ENCODE measurements at regions not wholly inside any gene's neighbourhood (a gene's known extent, or its start where the extent isn't known, plus 50 kb on each side); places are given as distances from the start of the nearest gene placed in this dataset.
"Not testable (repeated sequence)": the region's sequence is repeated elsewhere in the genome, so short reads cannot be mapped to it uniquely, and the experiment has no call there.

DNA sequence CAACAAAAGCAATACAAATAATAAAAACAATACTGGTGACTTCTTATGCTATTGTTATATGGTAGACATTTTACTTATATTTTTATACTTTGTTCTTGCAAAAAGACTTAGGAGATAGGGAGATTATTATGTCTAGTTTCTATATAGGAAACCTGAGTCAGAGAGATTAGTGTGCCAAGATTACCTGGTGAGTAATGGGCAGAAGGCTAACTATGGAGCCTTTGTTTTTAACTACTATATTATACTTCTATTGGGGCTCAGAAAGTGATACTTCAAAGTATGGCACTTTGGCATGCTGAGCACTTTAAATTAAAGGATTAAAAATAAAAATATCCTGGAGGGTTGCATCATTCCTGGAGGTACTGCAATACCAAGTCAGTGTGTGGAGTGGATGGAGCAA lies 117.5 kb upstream of the CLINT1 start:
- no peak for DNase-seq (ENCODE audit: low read depth)

DNA sequence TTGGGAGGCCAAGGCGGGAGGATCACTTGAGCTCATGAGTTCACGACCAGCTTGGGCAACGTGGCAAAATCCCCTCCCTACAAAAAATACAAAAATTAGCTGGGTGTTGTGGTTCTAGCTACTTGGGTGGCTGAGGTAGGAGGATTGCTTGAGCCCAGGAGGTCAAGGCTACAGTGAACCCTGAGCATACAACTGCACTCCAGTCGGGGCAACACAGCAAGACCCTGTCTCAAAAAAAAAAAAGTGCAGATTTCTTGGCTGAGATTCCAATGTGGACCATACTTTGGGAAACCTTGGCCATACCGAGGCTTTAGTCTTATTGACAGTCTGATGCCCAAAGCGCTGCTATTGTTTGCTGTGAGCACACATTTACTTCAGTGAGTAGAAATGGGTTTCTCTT lies 113.6 kb upstream of the CLINT1 start:
- DNase-seq (ENCODE audit: low read depth): no peak

GRCh38 chr5:157971571-157972216 lies 112.7 kb upstream of the CLINT1 start:
- DNase-seq (ENCODE audit: low read depth): peak; percentile 17

DNA sequence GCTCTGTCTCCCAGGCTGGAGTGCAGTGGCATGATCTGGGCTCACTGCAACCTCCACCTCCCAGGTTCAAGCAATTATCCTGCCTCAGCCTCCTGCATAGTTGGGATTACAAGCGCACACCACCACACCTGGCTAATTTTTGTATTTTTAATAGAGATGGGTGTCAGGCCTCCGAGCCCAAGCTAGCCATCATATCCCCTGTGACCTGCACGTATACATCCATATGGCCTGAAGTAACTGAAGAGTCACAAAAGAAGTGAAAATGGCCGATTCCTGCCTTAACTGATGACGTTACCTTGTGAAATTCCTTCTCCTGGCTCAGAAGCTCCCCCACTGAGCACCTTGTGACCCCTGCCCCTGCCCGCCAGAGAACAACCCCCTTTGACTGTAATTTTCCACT lies 109.6 kb upstream of the CLINT1 start:
- DNase-seq (ENCODE audit: low read depth): not testable (repeated sequence)

GRCh38 chr5:157965989-157966388 lies 107.0 kb upstream of the CLINT1 start:
- DNase-seq (ENCODE audit: low read depth): no peak

- DNase-seq (ENCODE audit: low read depth): no peak
Measured at GRCh38 chr5:157965040-157965678, 106.2 kb upstream of the CLINT1 start.

GRCh38 chr5:157963761-157964160 lies 104.8 kb upstream of the CLINT1 start:
- DNase-seq (ENCODE audit: low read depth): no peak

- no peak for DNase-seq (ENCODE audit: low read depth)
Measured at GRCh38 chr5:157963244-157963643, 104.3 kb upstream of the CLINT1 start.

- DNase-seq (ENCODE audit: low read depth): not testable (repeated sequence)
Measured at GRCh38 chr5:157962686-157963085, 103.7 kb upstream of the CLINT1 start.

DNA sequence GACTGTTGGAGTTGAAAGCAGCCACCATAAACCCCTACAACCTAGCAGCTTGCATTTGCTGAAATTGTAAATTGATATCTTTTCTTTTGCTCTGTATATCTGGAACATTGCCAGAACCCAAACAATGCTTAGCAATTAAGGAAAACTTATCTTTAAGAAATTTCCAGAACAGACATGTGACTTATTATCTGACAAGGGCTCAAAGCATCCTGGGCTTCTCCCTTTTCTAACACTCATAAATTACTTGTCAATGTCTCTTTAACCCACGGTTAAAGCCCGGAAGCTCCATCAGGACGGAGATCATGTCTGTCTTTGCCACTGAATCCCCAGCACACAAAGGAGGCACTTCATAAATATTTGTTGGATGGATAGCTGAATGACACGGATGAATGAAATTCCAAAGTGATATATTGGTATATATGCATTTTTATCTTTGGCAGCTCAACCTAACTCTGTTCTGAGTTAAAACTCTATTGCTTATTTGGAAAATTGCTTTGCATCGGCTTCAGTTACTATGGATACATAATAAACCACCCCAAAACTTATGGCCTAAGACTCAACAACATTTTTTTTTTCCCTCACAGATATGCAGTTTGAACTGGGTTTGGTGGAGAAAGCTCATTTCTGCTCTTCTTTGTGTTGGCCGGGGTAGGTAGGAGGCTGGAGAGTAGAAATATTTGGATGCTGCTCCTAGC lies 103.1 kb upstream of the CLINT1 start:
- DNase-seq (ENCODE audit: low read depth): no peak

DNA sequence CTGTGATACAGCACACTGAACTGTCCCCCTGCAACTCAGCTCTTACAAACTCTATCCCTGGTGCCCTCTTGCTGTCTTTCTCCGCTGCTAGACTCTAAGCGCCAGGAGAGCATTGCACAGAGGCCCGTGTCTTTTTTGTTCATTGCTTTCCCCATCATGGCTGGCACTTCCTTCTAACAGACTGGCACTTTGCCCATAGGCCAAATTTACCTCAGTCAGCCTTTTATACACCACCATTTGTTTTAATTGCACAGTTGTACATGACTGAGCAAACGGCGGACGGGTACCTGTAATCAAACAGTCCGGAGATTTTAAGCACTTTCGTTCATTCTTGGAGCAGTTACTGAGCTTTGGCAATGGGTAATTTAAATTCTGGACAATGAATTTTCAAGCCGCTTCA lies 102.2 kb upstream of the CLINT1 start:
- no peak for DNase-seq (ENCODE audit: low read depth)

DNA sequence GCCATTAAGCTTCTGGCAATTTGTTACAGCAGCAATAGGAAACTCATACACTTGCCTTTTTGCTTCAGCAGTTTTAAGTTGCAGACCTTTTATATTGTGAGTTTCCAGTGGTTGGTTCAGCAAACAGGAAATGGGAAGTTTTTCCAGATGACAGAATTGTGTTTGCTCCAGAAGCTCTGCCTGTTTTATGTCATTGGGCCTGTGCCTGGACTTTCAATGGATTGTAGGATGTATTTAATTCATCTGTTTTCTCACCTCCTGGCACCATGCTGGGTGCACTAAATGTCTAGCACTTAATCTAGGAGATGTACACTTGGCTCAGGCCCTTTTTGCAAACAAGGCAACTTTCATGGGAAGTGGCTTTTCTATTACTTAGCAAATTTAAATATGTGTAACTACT lies 100.4 kb upstream of the CLINT1 start:
- DNase-seq (ENCODE audit: low read depth): no peak

GRCh38 chr5:157956271-157956885 lies 97.4 kb upstream of the CLINT1 start:
- DNase-seq (ENCODE audit: low read depth): no peak

- no peak for DNase-seq (ENCODE audit: low read depth)
Measured at GRCh38 chr5:157955541-157956172, 96.7 kb upstream of the CLINT1 start.

DNA sequence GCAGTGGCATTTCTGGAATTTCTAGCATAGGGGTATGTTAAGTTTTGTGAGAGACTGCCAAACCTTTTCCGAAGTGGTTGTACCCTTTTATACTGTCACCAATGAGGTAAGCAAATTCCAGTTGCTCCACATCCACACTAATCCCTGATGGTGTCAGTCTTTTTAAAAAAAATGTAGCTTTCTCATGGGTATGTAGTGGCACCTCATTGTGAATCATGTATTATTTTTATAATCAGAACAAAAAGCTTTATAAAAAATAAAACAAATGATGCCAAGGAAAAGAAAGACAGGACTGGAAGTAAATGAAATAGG lies 93.4 kb upstream of the CLINT1 start:
- no peak for DNase-seq (ENCODE audit: low read depth)

DNA sequence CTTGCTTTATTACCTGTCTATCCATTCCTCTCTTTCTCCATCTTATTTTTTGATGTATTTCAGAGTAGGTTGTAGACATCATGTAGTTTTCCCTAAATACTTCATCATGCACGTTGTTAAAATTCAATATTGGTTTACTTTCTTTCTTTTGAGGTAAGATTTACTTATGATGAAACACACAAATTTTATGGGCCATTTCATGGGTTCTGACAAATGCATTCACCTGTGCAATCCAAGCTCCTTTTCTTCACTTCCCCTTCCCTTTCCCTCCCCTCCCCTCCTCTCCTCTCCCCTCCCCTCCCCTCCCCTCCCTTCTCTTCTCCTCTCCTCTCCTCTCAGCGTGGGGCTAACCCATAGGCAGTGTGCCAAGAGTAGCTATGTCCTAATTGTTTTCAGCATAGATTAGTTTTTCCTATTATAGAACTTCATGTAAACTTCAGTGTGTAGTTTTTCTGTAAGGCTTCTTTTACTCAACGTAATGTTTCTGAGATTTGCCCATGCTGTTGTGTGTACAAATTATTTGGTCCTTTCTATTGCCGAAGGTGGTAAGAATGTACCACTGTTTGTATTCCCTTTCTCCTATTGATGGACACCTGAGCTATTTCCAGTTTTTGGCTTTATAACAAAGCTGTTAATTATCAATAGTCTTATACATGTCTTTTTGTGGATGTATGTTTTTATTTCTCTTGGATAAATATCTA lies 92.9 kb upstream of the CLINT1 start:
- no peak for DNase-seq (ENCODE audit: low read depth)

DNA sequence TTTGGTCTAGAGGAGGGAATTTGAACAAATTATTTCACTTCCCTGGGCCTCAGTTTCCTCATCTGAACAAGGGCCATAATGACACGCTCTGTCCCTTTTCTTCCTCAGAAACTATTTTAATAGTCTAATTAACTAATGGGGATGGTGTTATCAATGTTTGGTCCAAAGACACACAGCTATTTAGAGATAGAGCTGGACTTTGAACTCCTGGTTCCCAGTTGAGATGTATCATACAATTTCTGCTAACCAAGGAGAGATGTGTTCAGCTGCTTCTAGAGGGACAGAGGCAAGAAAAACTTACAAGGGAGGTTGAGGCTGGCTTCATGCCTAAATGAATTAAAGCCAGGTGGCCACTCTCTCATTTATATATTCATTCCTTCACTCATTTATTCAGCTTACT lies 90.6 kb upstream of the CLINT1 start:
- no peak for DNase-seq (ENCODE audit: low read depth)

DNA sequence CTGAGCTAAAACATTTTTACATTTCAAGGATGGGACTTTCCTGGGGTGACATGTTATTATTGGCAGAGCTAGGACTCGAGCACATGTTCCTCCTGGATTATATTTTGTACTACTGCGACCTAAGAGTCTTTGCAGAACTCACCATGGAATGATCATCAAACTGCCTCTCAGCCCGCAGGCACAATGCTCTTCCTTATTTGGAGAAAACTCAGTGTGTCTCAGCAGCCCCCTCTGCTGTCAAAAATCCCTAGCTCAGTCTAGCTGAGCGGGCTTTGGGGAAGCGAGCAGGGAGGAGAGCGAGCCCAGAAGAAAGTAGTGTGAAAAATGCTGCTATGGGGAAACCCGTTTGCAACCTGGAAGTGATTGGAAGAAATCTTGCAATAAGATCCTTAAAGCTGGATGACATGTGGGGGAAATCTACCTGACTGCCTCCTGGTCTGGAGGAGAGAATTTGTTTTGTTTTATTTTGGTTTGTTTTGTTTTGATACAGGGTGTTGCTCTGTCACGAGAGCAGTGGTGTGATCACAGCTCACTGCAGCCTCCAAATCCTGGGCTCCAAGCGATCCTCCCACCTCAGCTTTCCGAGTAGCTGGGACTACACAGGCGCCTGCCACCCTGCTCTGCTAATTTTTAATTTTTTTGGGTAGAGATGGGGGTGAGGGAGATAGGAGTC lies 89.9 kb upstream of the CLINT1 start:
- peak; percentile 91 for DNase-seq (ENCODE audit: low read depth)

GRCh38 chr5:157947156-157947555 lies 88.2 kb upstream of the CLINT1 start:
- DNase-seq (ENCODE audit: low read depth): no peak

DNA sequence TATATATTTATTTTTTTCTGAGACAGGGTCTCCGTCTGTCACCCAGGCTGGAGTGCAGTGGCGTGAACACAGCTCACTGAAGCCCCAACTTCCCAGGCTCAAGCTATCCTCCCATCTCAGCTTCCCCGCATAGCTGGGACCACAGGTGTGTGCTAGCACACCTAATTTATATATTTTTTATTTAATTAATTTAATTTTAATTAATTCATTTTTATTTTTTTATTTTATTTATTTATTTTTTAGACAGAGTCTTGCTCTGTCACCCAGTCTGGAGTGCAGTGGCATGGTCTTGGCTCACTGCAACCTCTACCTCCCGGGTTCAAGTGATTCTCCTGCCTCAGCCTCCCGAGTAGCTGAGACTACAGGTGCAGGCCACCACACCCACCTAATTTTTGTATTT lies 86.9 kb upstream of the CLINT1 start:
- not testable (repeated sequence) for DNase-seq (ENCODE audit: low read depth)

- no peak for DNase-seq (ENCODE audit: low read depth)
Measured at GRCh38 chr5:157944938-157945337, 86.0 kb upstream of the CLINT1 start.
